Kidney (tissue), 13 donors: ENCODE measurements at regions not wholly inside any gene's neighbourhood (a gene's known extent, or its start where the extent isn't known, plus 50 kb on each side); places are given as distances from the start of the nearest gene placed in this dataset.
A peak's percentile ranks its signal among the peaks of the same experiment; 100 is the strongest.

Experiments used
- DNase-seq, 5 donors: peaks; one replicate each; pipeline ENCODE4 v3.0.0-alpha.2; 2013 to 2020
- FAIRE-seq: peaks from 2 replicates; lab custom pipeline; 2012; peaks lifted over from hg19 to GRCh38; lab: Jason Lieb, UNC
- H3K27ac ChIP-seq, 2 donors: one replicate each; pipeline ENCODE4 v1.7.0; 2013; ENCODE audit warnings: low read depth in 2 of 2, low read length in 2 of 2, inconsistent platforms in 1 of 2
- H3K27me3 ChIP-seq: one replicate; pipeline ENCODE4 v1.7.1; 2013; ENCODE audit warnings: low read length, inconsistent platforms; ENCODE audit not compliant: control insufficient read depth, insufficient read depth
- H3K36me3 ChIP-seq, 3 donors: one replicate each; pipeline versions ENCODE4 v1.7.0 to v1.7.1; 2013; ENCODE audit warnings: low read length in 3 of 3, control low read depth in 1 of 3, inconsistent platforms in 1 of 3; ENCODE audit not compliant: insufficient read depth in 3 of 3, control insufficient read depth in 2 of 3
- H3K4me1 ChIP-seq, 3 donors: one replicate each; pipeline versions ENCODE4 v1.7.0 to v1.7.1; 2013; ENCODE audit warnings: low read length in 3 of 3, inconsistent platforms in 1 of 3, low read depth in 1 of 3; ENCODE audit not compliant: control insufficient read depth in 2 of 3, insufficient read depth in 2 of 3
- H3K4me3 ChIP-seq, 3 donors: one replicate each; pipeline versions ENCODE4 v1.7.0 to v1.8.1; 2013; ENCODE audit warnings: low read length in 3 of 3, control low read depth in 1 of 3, inconsistent platforms in 1 of 3
- H3K9ac ChIP-seq, 3 donors: one replicate each; pipeline versions ENCODE4 v1.7.0 to v1.7.1; 2013; ENCODE audit warnings: low read length in 3 of 3, control low read depth in 1 of 3, inconsistent platforms in 1 of 3
- H3K9me3 ChIP-seq, 3 donors: one replicate each; pipeline versions ENCODE4 v1.7.0 to v1.7.1; 2013; ENCODE audit warnings: low read length in 3 of 3, control low read depth in 1 of 3, inconsistent platforms in 1 of 3; ENCODE audit not compliant: control insufficient read depth in 2 of 3, insufficient read depth in 1 of 3
- CTCF ChIP-seq: IDR thresholded peaks from 3 replicates; pipeline ENCODE4 v1.5.1; 2012; ENCODE audit warnings: mild to moderate bottlenecking, moderate library complexity, borderline replicate concordance; ENCODE audit not compliant: insufficient read depth; ENCODE audit errors: extremely low read depth
- intact Hi-C: fragments of 100-400 bp; cut with DNase I; formaldehyde crosslinking; loops from one replicate; pipeline ENCODE4 v1.11.1; 2022
- donor health status: control.
- donor health status: control.
- donor health status: control.
- donor health status: control.
- donor health status: control.
- donor health status: DM: yes; HTN: yes; CAD: no.
- donor health status: Normal renal cell carcinoma (clear cell type).

- H3K9ac ChIP-seq: no peak overlapping the region
- no peaks in the 10 kb centered on the region for H3K36me3 ChIP-seq
- no peak overlapping the region for H3K4me3 ChIP-seq
- H3K9me3 ChIP-seq: no peaks in the 10 kb centered on the region
- no peak for TF ChIP-seq CTCF
- DNase-seq (peak in 1 of 5 donors; percentile 78), FAIRE-seq (no peak)
- intact Hi-C loops: no loop called here
- no peak overlapping the region for H3K27ac ChIP-seq
- H3K27me3 ChIP-seq: no peaks in the 10 kb centered on the region
- H3K4me1 ChIP-seq: peaks cover 0 to 2% (median 0%) of the 10 kb centered on the region in 3 donors
These were observed 60.1 kb upstream of the FAM89A start for GRCh38 chr1:231099996-231100767.

GRCh38 chr1:231099311-231099710 lies 59.3 kb upstream of the FAM89A start:
- DNase-seq (no peak), FAIRE-seq (no peak)
- H3K36me3 ChIP-seq: no peaks in the 10 kb centered on the region
- H3K9me3 ChIP-seq: no peaks in the 10 kb centered on the region
- no peak for TF ChIP-seq CTCF
- no peak overlapping the region for H3K4me3 ChIP-seq
- intact Hi-C loops: no loop called here
- peaks cover 0 to 2% (median 0%) of the 10 kb centered on the region in 3 donors for H3K4me1 ChIP-seq
- no peaks in the 10 kb centered on the region for H3K27me3 ChIP-seq
- H3K27ac ChIP-seq: no peak overlapping the region
- no peak overlapping the region for H3K9ac ChIP-seq

GRCh38 chr1:231095595-231095994 lies 55.5 kb upstream of the FAM89A start:
- DNase-seq: no peak
- peaks cover 0 to 6% (median 0%) of the 10 kb centered on the region in 3 donors for H3K4me1 ChIP-seq
- FAIRE-seq: no peak
- H3K9me3 ChIP-seq: no peaks in the 10 kb centered on the region
- no peak for TF ChIP-seq CTCF
- H3K27ac ChIP-seq: no peak overlapping the region
- intact Hi-C loops: no loop called here
- no peaks in the 10 kb centered on the region for H3K36me3 ChIP-seq
- H3K4me3 ChIP-seq: no peak overlapping the region
- H3K9ac ChIP-seq: no peak overlapping the region
- no peaks in the 10 kb centered on the region for H3K27me3 ChIP-seq
